MM.1S (cell line): ENCODE measurements at regions not wholly inside any gene's neighbourhood (a gene's known extent, or its start where the extent isn't known, plus 50 kb on each side); places are given as distances from the start of the nearest gene placed in this dataset.
"Not testable (repeated sequence)": the region's sequence is repeated elsewhere in the genome, so short reads cannot be mapped to it uniquely, and the experiment has no call there.

Experiments
- DNase-seq: peaks from one replicate; pipeline ENCODE4 v3.0.0-alpha.2; 2015
- H2AFZ ChIP-seq: fragments of 300-600 bp; sonication (generic); 2 replicates; pipeline ENCODE4 v1.6.0; 2016; ENCODE audit warnings: antibody characterized with exemption, low read length
- H3F3A ChIP-seq: fragments of 300-600 bp; sonication (generic); 2 replicates; pipeline ENCODE4 v1.6.1; 2016; ENCODE audit warnings: mild to moderate bottlenecking, antibody characterized with exemption, low read length, moderate library complexity, mixed read lengths; ENCODE audit not compliant: insufficient read depth
- H3K27ac ChIP-seq: fragments of 300-600 bp; sonication (generic); 2 replicates; pipeline ENCODE4 v1.5.1; 2016; ENCODE audit warnings: mild to moderate bottlenecking, low read length
- H3K27me3 ChIP-seq: fragments of 300-600 bp; sonication (generic); replicated peaks from 2 replicates; pipeline ENCODE4 v1.6.0; 2016; ENCODE audit warnings: low read length; ENCODE audit not compliant: insufficient read depth
- H3K36me3 ChIP-seq: fragments of 300-600 bp; sonication (generic); replicated peaks from 2 replicates; pipeline ENCODE4 v1.6.1; 2016; ENCODE audit warnings: mild to moderate bottlenecking, low read length, mixed read lengths; ENCODE audit not compliant: insufficient read depth
- H3K4me1 ChIP-seq: fragments of 300-600 bp; sonication (generic); 2 replicates; pipeline ENCODE4 v1.6.1; 2016; ENCODE audit warnings: low read length, mixed read lengths
- H3K4me2 ChIP-seq: fragments of 300-600 bp; sonication (generic); 2 replicates; pipeline ENCODE4 v1.6.0; 2016; ENCODE audit warnings: low read depth, low read length
- H3K4me3 ChIP-seq: fragments of 300-600 bp; sonication (generic); 2 replicates; pipeline ENCODE4 v1.5.1; 2016; ENCODE audit warnings: low read length, mixed read lengths
- H3K79me2 ChIP-seq: fragments of 300-600 bp; sonication (generic); 2 replicates; pipeline ENCODE4 v1.6.1; 2016; ENCODE audit warnings: mixed run types, low read length, mixed read lengths
- H3K9ac ChIP-seq: fragments of 300-600 bp; sonication (generic); 2 replicates; pipeline ENCODE4 v1.6.1; 2016; ENCODE audit warnings: low read length, mixed read lengths
- H3K9me2 ChIP-seq: fragments of 300-600 bp; sonication (generic); replicated peaks from 2 replicates; pipeline ENCODE4 v1.6.1; 2016; ENCODE audit warnings: mild to moderate bottlenecking, low read length, mixed read lengths; ENCODE audit not compliant: insufficient read depth
- H3K9me3 ChIP-seq: fragments of 300-600 bp; sonication (generic); replicated peaks from 2 replicates; pipeline ENCODE4 v1.6.1; 2016; ENCODE audit warnings: mild to moderate bottlenecking, low read length, mixed read lengths; ENCODE audit not compliant: insufficient read depth
- H4K20me1 ChIP-seq: fragments of 300-600 bp; sonication (generic); 2 replicates; pipeline ENCODE4 v1.6.1; 2016; ENCODE audit warnings: mild to moderate bottlenecking, low read length, moderate library complexity, mixed read lengths; ENCODE audit not compliant: insufficient read depth
- EZH2 ChIP-seq: fragments of 300-600 bp; sonication (generic); optimal IDR thresholded peaks from 2 replicates; pipeline ENCODE3; 2017; ENCODE audit warnings: low read depth, mild to moderate bottlenecking, antibody characterized with exemption, low read length, mixed read lengths
- EZH2phosphoT487 ChIP-seq: fragments of 300-600 bp; sonication (generic); IDR thresholded peaks from 2 replicates; pipeline ENCODE4 v1.6.1; 2018; ENCODE audit warnings: antibody characterized with exemption, low read length
- TF ChIP-seq, protein P1 (sequence below): fragments of 300-600 bp; sonication (generic); IDR thresholded peaks from 2 replicates; pipeline ENCODE4 v1.5.1; 2016; ENCODE audit warnings: antibody characterized with exemption, low read length, mixed read lengths

- no peaks in the 10 kb centered on the region for H3K4me1 ChIP-seq
- TF ChIP-seq EZH2 (no peak), EZH2phosphoT487 (no peak)
- TF ChIP-seq, protein P1, sequence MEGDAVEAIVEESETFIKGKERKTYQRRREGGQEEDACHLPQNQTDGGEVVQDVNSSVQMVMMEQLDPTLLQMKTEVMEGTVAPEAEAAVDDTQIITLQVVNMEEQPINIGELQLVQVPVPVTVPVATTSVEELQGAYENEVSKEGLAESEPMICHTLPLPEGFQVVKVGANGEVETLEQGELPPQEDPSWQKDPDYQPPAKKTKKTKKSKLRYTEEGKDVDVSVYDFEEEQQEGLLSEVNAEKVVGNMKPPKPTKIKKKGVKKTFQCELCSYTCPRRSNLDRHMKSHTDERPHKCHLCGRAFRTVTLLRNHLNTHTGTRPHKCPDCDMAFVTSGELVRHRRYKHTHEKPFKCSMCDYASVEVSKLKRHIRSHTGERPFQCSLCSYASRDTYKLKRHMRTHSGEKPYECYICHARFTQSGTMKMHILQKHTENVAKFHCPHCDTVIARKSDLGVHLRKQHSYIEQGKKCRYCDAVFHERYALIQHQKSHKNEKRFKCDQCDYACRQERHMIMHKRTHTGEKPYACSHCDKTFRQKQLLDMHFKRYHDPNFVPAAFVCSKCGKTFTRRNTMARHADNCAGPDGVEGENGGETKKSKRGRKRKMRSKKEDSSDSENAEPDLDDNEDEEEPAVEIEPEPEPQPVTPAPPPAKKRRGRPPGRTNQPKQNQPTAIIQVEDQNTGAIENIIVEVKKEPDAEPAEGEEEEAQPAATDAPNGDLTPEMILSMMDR, result no peak
- H3K36me3 ChIP-seq, result no peaks in the 10 kb centered on the region
- no peak overlapping the region for H3K9ac ChIP-seq
- no peaks in the 10 kb centered on the region for H3K27me3 ChIP-seq
- H3K9me3 ChIP-seq, result no peaks in the 10 kb centered on the region
- no peak overlapping the region for H3K4me2 ChIP-seq
- H3K27ac ChIP-seq, result no peak overlapping the region
- H3K4me3 ChIP-seq, result no peak overlapping the region
- H3F3A ChIP-seq, result no peaks in the 10 kb centered on the region
- no peak for DNase-seq
- no peaks in the 10 kb centered on the region for H3K79me2 ChIP-seq
- H3K9me2 ChIP-seq, result no peaks in the 10 kb centered on the region
- no peak overlapping the region for H2AFZ ChIP-seq
- no peaks in the 10 kb centered on the region for H4K20me1 ChIP-seq
These were observed 86.1 kb upstream of the ZNF608 start for GRCh38 chr5:124832510-124832909.

DNA sequence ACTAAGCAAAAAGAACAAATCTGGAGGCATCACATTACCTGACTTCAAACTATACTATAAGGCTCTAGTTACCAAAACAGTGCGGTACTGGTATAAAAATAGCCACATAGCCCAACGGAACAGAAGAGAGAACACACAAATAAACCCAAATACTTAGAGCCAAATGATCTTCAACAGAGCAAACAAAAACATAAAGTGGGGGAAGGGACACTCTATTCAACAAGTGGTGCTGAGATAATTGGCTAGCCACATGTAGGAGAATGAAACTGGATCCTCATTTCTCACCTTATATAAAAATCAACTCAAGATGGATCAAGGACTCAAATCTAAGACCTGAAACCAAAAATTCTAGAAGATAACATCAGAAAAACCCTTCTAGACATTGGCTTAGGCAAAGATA lies 89.9 kb upstream of the ZNF608 start:
- not testable (repeated sequence) for H3K27me3 ChIP-seq, H3K36me3 ChIP-seq, H3K9me2 ChIP-seq, H3K79me2 ChIP-seq, H3F3A ChIP-seq, H3K9me3 ChIP-seq, DNase-seq, H3K4me1 ChIP-seq, H3K4me2 ChIP-seq, H2AFZ ChIP-seq, H3K4me3 ChIP-seq, H3K9ac ChIP-seq, H4K20me1 ChIP-seq, H3K27ac ChIP-seq

DNA sequence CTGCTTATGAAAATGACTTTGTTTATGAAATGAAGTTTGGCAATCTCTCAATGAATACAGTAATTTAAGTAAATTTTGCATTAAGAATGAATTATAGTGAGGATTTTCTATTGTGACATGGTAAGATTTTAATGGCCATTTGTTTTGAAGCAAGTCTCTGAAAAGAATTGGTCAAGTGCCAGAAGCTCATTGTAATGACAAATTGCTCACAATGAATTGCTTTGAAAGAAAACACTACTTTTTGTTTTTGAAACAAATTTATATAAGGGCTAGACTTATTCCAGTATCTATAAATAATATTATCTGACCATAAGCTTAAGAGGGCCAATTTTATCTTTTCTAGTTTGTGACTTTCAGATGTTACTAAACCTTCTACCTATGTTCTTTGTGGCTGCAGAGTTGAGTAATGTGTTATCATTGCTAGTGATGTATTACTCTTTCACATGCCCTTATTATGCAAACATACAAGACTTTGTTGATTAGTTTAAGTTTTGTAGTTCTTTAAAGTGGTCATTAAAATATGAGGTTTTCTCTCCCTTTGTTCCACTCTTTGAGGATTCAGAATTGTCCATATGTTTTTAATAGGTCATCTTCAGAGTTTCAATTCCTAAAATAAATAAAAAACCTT lies 93.0 kb upstream of the ZNF608 start:
- no peaks in the 10 kb centered on the region for H3K27me3 ChIP-seq
- H2AFZ ChIP-seq, result no peak overlapping the region
- no peaks in the 10 kb centered on the region for H3K9me2 ChIP-seq
- H3K27ac ChIP-seq, result no peak overlapping the region
- H3K9me3 ChIP-seq, result no peaks in the 10 kb centered on the region
- TF ChIP-seq EZH2phosphoT487 (no peak), EZH2 (no peak)
- TF ChIP-seq, protein P1, result no peak
- no peak overlapping the region for H3K4me2 ChIP-seq
- H3K9ac ChIP-seq, result no peak overlapping the region
- no peaks in the 10 kb centered on the region for H3K4me1 ChIP-seq
- no peak overlapping the region for H3K4me3 ChIP-seq
- no peaks in the 10 kb centered on the region for H4K20me1 ChIP-seq
- no peaks in the 10 kb centered on the region for H3F3A ChIP-seq
- no peak for DNase-seq
- H3K79me2 ChIP-seq, result no peaks in the 10 kb centered on the region
- H3K36me3 ChIP-seq, result no peaks in the 10 kb centered on the region

- no peak for TF ChIP-seq EZH2
- TF ChIP-seq EZH2phosphoT487, result no peak
- TF ChIP-seq, protein P1, result no peak
These were observed 95.6 kb upstream of the ZNF608 start for GRCh38 chr5:124841829-124842712.

More at GRCh38 chr5:124841829-124842712, 95.6 kb upstream of the ZNF608 start:
- Histone ChIP-seq H3K27ac (no peak overlapping the region), H3K9me2 (no peaks in the 10 kb centered on the region), H3K4me2 (no peak overlapping the region), H3F3A (no peaks in the 10 kb centered on the region), H3K27me3 (no peaks in the 10 kb centered on the region), H3K9ac (no peak overlapping the region), H3K4me1 (no peaks in the 10 kb centered on the region), H3K79me2 (no peaks in the 10 kb centered on the region), H3K36me3 (no peaks in the 10 kb centered on the region), H2AFZ (no peak overlapping the region), H4K20me1 (no peaks in the 10 kb centered on the region), H3K4me3 (no peak overlapping the region), H3K9me3 (no peaks in the 10 kb centered on the region)
- no peak for DNase-seq
